Upper lobe of left lung (tissue), 6 donors: ENCODE measurements at regions not wholly inside any gene's neighbourhood (a gene's known extent, or its start where the extent isn't known, plus 50 kb on each side); places are given as distances from the start of the nearest gene placed in this dataset.

ENCODE experiments used
- ATAC-seq, 2 donors: fragments of 200-7000 bp; cut with Tn5 transposase; one replicate each; pipeline ENCODE4 v1.9.1; 2022; ENCODE audit warnings: mild to moderate bottlenecking in 2 of 2, moderate library complexity in 2 of 2; ENCODE audit not compliant: low FRiP score in 2 of 2
- DNase-seq, 2 donors: peaks; one replicate each; pipeline ENCODE4 v3.0.0-alpha.2; 2019 to 2020
- H3K27ac ChIP-seq, 4 donors: fragments of 200-600 bp; sonication (generic); one replicate each; pipeline ENCODE4 v1.5.1; 2016 to 2019
- H3K27me3 ChIP-seq, 4 donors: fragments of 200-600 bp; sonication (generic); one replicate each; pipeline ENCODE4 v1.5.1; 2017 to 2019
- H3K36me3 ChIP-seq, 4 donors: fragments of 200-600 bp; sonication (generic); one replicate each; pipeline ENCODE4 v1.5.1; 2016 to 2019
- H3K4me1 ChIP-seq, 4 donors: fragments of 200-600 bp; sonication (generic); one replicate each; pipeline ENCODE4 v1.5.1; 2018 to 2019
- H3K4me3 ChIP-seq, 4 donors: fragments of 200-600 bp; sonication (generic); one replicate each; pipeline ENCODE4 v1.5.1; 2017 to 2019; ENCODE audit warnings: mild to moderate bottlenecking in 2 of 4, moderate library complexity in 1 of 4
- H3K9me3 ChIP-seq, 4 donors: fragments of 200-600 bp; sonication (generic); one replicate each; pipeline ENCODE4 v1.5.1; 2018 to 2019
- EP300 ChIP-seq, 4 donors: sonication (generic); formaldehyde crosslinking; IDR thresholded peaks; one replicate each; pipeline ENCODE4 v1.5.1; 2017; ENCODE audit warnings: antibody characterized with exemption in 4 of 4, control low read depth in 2 of 4
- POLR2A ChIP-seq, 4 donors: fragments of 450-650 bp; IDR thresholded peaks; one replicate each; pipeline ENCODE4 v1.5.1; 2016 to 2017; ENCODE audit warnings: antibody characterized with exemption in 4 of 4, mild to moderate bottlenecking in 2 of 4
- POLR2AphosphoS5 ChIP-seq, 2 donors: sonication (generic); formaldehyde crosslinking; IDR thresholded peaks; one replicate each; pipeline ENCODE4 v1.5.1; 2017; ENCODE audit warnings: antibody characterized with exemption in 2 of 2
- WGBS, 2 donors: methylation state at CpG; one replicate each; pipeline ENCODE4 v1.1.5; 2017 to 2018; 5-methylcytosine and 5-hydroxymethylcytosine counted together
- TF ChIP-seq, protein P1 (sequence below), 6 experiments: fragments of 450-650 bp in 4 of 6; fragments of 200-600 bp in 2 of 6; sonication (generic) in 2 of 6; IDR thresholded peaks; one replicate each; pipeline ENCODE4 v1.5.1; 2016 to 2019; ENCODE audit warnings: antibody characterized with exemption in 6 of 6
- donor health status: DM: no; HTN: no; CAD: no; lungs with moderate emphysema.
- donor health status: DM: no; HTN: yes; CAD: no; lungs with severe emphysema.

DNA sequence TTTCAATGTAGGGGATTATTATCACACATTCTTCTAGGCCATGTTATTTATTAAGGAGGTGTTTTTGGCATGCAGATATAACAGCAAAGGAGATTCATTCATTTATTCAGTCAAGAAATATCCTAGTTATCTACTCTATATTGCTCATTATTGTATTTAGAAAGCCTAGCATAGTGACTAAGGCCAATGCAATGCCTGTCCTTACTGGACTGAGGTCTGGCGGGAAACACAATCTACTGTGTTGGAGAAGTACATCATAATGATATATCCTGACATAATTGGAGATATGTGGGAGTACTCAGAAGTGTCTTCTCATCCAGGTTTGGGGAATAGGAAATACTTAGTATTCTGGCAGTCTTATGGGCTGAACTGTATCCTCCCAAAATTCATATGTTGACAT is 421.5 kb upstream of the USP24 start:
- Histone ChIP-seq H3K27me3 (no peaks in the 10 kb centered on the region), H3K4me1 (no peaks in the 10 kb centered on the region), H3K4me3 (no peak overlapping the region), H3K9me3 (no peaks in the 10 kb centered on the region), H3K36me3 (no peaks in the 10 kb centered on the region), H3K27ac (no peak overlapping the region)
- ATAC-seq: no peak
- TF ChIP-seq POLR2A (IDR thresholded peaks at IDR 0.05): no peak
- no peak for DNase-seq
- 79 to 100% methylated on average over 1 of the region's 1 CpG for WGBS, 2 donors

DNA sequence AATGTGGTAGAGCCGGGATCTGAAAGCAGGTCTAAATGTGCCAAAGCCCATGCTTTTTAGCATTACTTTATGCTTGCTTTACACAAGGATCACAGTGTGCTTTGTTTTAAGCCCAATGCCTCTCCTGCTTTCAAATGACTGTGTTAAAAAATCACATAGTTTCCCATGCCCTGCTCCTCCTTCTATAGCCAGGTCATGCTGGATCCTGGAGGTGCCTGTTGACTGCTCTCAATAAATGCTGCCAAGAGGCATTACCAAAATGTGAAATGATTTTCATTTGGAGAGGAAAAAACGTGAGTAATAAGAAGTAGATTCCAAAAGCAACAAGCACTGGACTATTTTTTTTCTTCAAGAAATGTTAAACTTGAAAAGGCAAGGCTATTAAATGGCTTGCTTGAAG is 420.7 kb upstream of the USP24 start:
- no peaks in the 10 kb centered on the region for H3K4me1 ChIP-seq
- WGBS, 2 donors: 45 to 48% methylated on average over 2 of the region's 2 CpGs
- no peaks in the 10 kb centered on the region for H3K27me3 ChIP-seq
- H3K9me3 ChIP-seq: no peaks in the 10 kb centered on the region
- H3K36me3 ChIP-seq: no peaks in the 10 kb centered on the region
- TF ChIP-seq, protein P1, sequence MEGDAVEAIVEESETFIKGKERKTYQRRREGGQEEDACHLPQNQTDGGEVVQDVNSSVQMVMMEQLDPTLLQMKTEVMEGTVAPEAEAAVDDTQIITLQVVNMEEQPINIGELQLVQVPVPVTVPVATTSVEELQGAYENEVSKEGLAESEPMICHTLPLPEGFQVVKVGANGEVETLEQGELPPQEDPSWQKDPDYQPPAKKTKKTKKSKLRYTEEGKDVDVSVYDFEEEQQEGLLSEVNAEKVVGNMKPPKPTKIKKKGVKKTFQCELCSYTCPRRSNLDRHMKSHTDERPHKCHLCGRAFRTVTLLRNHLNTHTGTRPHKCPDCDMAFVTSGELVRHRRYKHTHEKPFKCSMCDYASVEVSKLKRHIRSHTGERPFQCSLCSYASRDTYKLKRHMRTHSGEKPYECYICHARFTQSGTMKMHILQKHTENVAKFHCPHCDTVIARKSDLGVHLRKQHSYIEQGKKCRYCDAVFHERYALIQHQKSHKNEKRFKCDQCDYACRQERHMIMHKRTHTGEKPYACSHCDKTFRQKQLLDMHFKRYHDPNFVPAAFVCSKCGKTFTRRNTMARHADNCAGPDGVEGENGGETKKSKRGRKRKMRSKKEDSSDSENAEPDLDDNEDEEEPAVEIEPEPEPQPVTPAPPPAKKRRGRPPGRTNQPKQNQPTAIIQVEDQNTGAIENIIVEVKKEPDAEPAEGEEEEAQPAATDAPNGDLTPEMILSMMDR (IDR thresholded peaks at IDR 0.05): no peak
- TF ChIP-seq EP300 (IDR thresholded peaks at IDR 0.05) (no peak), POLR2A (IDR thresholded peaks at IDR 0.05) (no peak), POLR2AphosphoS5 (IDR thresholded peaks at IDR 0.05) (no peak)
- no peak for ATAC-seq
- no peak overlapping the region for H3K27ac ChIP-seq
- no peak overlapping the region for H3K4me3 ChIP-seq
- DNase-seq: no peak

DNA sequence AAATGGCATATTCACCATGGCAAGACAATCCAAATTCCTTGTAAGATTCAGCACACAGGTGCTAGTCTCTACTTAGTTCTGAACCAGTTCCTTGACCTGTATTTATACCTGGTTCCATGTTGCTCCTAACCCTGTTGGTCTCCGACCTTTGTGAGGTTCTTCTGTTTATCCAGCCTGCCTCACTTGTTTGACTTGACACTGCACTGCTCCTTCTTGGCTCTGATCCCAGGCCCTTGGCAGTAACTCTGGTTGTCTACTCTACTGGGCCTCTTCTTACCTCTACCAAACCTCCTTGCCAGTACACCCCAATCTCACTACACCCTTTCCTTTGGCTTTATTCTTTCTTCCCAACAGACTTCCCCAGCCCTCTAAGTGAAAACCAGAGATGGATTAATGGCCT is 419.4 kb upstream of the USP24 start:
- Histone ChIP-seq H3K27ac (peak overlapping the region in 1 of 4 donors; percentile 13), H3K4me3 (no peak overlapping the region), H3K9me3 (no peaks in the 10 kb centered on the region), H3K27me3 (no peaks in the 10 kb centered on the region), H3K36me3 (no peaks in the 10 kb centered on the region), H3K4me1 (no peaks in the 10 kb centered on the region)
- ATAC-seq (no peak), DNase-seq (no peak)
- 80 to 81% methylated on average over 1 of the region's 1 CpG for WGBS, 2 donors
- no peak for TF ChIP-seq EP300 (IDR thresholded peaks at IDR 0.05)
- TF ChIP-seq, protein P1 (IDR thresholded peaks at IDR 0.05): no peak
- TF ChIP-seq POLR2AphosphoS5 (IDR thresholded peaks at IDR 0.05): no peak
- TF ChIP-seq POLR2A (IDR thresholded peaks at IDR 0.05): no peak

DNA sequence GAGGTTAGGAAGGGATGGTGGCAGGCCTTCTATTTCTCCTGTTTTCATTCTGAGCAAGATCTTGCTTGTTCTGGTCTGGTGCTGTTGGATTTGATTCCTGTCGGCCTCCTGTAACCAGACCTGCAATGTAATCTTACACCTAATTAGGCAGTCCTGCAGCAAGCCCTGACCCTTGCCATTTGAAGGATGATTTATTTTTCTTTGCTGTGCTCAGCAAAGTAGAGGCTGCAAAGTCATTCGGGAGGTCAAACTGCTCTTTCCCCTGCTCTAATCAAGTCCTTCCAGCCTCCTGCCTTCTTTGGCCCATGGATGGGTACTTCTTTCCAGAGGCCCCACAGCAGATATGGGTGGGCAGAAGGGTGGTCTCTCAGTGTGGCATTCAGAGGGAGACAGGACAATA is 417.7 kb upstream of the USP24 start:
- 38 to 67% methylated on average over 2 of the region's 2 CpGs for WGBS, 2 donors
- TF ChIP-seq POLR2AphosphoS5 (IDR thresholded peaks at IDR 0.05) (no peak), POLR2A (IDR thresholded peaks at IDR 0.05) (no peak), EP300 (IDR thresholded peaks at IDR 0.05) (no peak)
- TF ChIP-seq, protein P1 (IDR thresholded peaks at IDR 0.05): no peak
- DNase-seq: no peak

DNA sequence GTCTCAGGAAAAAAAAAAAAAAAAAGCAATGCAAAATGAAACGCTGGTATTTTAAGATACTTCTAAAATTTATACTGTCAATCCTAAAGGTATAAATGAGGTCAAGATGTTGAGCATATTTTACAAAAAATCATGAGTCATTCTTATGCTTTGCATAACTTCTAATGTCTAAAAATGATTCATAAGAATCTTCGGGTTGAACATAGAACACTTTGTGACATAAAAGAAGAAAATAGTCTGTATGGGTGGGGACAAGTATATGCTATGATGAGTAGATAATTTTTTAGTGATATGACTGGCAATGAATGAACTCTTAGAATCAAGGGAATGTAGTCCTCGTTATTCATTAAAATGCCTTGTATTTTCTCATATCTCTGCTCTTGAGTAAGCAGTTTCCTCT is 416.9 kb upstream of the USP24 start:
- no peaks in the 10 kb centered on the region for H3K4me1 ChIP-seq
- no peaks in the 10 kb centered on the region for H3K36me3 ChIP-seq
- WGBS, 2 donors: 24 to 32% methylated on average over 3 of the region's 3 CpGs
- no peaks in the 10 kb centered on the region for H3K27me3 ChIP-seq
- H3K9me3 ChIP-seq: no peaks in the 10 kb centered on the region
- DNase-seq (no peak), ATAC-seq (peak in 1 of 2 donors; percentile 89)
- no peak overlapping the region for H3K27ac ChIP-seq
- TF ChIP-seq EP300 (IDR thresholded peaks at IDR 0.05): no peak
- no peak overlapping the region for H3K4me3 ChIP-seq

More for the DNA sequence above, 417.7 kb upstream of the USP24 start:
- H3K4me1 ChIP-seq: no peaks in the 10 kb centered on the region
- H3K9me3 ChIP-seq: no peaks in the 10 kb centered on the region
- no peak overlapping the region for H3K4me3 ChIP-seq
- no peaks in the 10 kb centered on the region for H3K36me3 ChIP-seq
- no peak for ATAC-seq
- no peaks in the 10 kb centered on the region for H3K27me3 ChIP-seq
- peak overlapping the region in 2 of 4 donors; percentile 17 to 36 for H3K27ac ChIP-seq

DNA sequence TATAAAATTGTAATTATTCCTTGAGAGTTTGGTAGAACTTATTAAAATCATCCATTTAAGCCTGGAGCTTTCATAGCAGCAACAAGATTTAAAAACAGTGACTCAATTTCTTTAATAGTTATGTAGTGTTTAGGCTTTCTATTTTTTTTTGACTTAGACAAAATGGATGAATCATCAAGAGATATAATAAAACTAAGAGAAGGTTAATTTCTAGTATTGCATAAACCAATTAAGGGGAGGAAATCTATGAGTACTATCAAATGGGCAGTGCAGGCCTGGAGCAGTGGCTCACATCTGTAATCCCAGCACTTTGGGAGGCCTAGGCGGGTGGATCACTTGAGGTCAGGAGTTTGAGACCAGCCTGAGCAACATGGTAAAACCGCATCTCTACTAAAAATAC is 416.3 kb upstream of the USP24 start:
- Histone ChIP-seq H3K27ac (no peak overlapping the region), H3K9me3 (no peaks in the 10 kb centered on the region), H3K27me3 (no peaks in the 10 kb centered on the region), H3K4me3 (no peak overlapping the region), H3K36me3 (no peaks in the 10 kb centered on the region), H3K4me1 (no peaks in the 10 kb centered on the region)
- WGBS, 2 donors: 74 to 97% methylated on average over 2 of the region's 2 CpGs
- TF ChIP-seq POLR2A (IDR thresholded peaks at IDR 0.05) (no peak), POLR2AphosphoS5 (IDR thresholded peaks at IDR 0.05) (no peak), EP300 (IDR thresholded peaks at IDR 0.05) (no peak)
- TF ChIP-seq, protein P1 (IDR thresholded peaks at IDR 0.05): no peak
- ATAC-seq: peak in 1 of 2 donors; percentile 25
- no peak for DNase-seq
